ENCODE measurements at regions not wholly inside any gene's neighbourhood (a gene's known extent, or its start where the extent isn't known, plus 50 kb on each side); places are given as distances from the start of the nearest gene placed in this dataset.

DNA sequence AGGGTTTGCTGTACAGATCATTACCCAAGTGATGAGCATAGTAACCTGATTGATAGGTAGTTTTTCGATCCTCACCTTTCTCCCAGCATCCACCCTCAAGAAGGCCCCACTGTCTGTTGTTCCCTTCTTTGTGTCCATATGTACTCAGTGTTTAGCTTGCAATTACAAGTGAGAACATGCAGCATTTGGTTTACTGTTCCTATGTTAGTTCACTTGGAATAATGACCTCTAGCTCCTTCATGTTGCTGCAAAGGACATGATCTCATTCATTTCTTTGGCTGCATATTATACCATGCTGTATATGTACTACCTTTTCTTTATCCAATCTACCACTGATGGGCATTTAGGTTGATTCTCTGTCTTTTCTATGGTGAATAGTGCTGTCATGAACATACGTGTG, 181.6 kb upstream of the FOXG1 start:
- WGBS, 2 donors, result 59 to 72% methylated on average over 2 of the region's 2 CpGs
- ATAC-seq, result no peak
- DNase-seq, result no peak
- H3K27ac ChIP-seq, result no peak overlapping the region
- TF ChIP-seq, protein P1, sequence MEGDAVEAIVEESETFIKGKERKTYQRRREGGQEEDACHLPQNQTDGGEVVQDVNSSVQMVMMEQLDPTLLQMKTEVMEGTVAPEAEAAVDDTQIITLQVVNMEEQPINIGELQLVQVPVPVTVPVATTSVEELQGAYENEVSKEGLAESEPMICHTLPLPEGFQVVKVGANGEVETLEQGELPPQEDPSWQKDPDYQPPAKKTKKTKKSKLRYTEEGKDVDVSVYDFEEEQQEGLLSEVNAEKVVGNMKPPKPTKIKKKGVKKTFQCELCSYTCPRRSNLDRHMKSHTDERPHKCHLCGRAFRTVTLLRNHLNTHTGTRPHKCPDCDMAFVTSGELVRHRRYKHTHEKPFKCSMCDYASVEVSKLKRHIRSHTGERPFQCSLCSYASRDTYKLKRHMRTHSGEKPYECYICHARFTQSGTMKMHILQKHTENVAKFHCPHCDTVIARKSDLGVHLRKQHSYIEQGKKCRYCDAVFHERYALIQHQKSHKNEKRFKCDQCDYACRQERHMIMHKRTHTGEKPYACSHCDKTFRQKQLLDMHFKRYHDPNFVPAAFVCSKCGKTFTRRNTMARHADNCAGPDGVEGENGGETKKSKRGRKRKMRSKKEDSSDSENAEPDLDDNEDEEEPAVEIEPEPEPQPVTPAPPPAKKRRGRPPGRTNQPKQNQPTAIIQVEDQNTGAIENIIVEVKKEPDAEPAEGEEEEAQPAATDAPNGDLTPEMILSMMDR (IDR thresholded peaks at IDR 0.05), result no peak
- H3K4me3 ChIP-seq, result no peak overlapping the region
- H3K36me3 ChIP-seq, result no peaks in the 10 kb centered on the region
- no peaks in the 10 kb centered on the region for H3K27me3 ChIP-seq
- H3K4me1 ChIP-seq, result no peaks in the 10 kb centered on the region
- peaks cover 0 to 6% (median 0%) of the 10 kb centered on the region in 11 donors for H3K9me3 ChIP-seq
- intact Hi-C loops (cut with DNase I), result no loop called here

DNA sequence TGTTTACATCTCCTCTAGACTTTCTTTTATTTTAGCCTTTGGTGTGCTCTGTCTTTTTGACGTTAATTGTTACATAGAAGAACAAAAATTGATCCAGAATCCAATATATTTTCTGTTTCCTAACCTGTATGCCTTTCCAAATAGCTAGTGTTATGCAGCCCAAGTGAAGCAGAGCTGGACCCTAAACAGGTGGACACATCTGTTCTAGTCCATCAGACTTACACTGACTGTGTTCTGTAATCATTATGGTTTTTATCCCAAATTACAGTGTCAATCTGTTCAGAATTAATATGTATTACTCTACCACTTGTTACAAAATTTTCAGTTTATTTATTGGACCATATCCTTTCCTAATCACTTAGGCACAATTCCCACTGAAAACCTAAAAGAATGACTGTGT, 176.8 kb upstream of the FOXG1 start:
- no peaks in the 10 kb centered on the region for H3K36me3 ChIP-seq
- H3K27me3 ChIP-seq, result no peaks in the 10 kb centered on the region
- no peak overlapping the region for H3K27ac ChIP-seq
- H3K4me3 ChIP-seq, result no peak overlapping the region
- WGBS, 2 donors, result 51 to 59% methylated on average over 1 of the region's 1 CpG
- DNase-seq, result no peak
- no peak for ATAC-seq
- H3K9me3 ChIP-seq, result peaks cover 0 to 6% (median 0%) of the 10 kb centered on the region in 11 donors
- TF ChIP-seq, protein P1 (IDR thresholded peaks at IDR 0.05), result no peak
- intact Hi-C loops (cut with DNase I), result no loop called here
- no peaks in the 10 kb centered on the region for H3K4me1 ChIP-seq

DNA sequence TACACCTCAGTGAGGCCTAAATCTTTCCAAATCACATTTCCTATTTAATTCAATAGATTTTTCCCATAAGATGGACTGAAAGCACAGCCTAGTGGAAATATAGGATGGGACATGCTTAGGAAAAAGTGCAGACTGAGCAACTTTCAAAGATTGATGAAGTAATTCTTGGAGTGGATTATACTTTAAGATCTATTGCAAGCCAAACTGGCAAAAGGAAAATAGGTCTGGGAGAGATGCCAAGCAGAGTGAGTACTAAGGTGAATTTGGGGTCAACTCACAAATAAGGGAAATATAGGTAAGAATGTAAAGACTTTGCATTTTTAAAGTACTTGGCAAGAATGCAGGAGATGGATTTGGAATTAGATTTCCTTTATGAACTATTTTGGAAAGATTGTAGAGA, 170.2 kb upstream of the FOXG1 start:
- DNase-seq, result no peak
- no peak for ATAC-seq
- H3K27ac ChIP-seq, result no peak overlapping the region
- H3K27me3 ChIP-seq, result no peaks in the 10 kb centered on the region
- H3K9me3 ChIP-seq, result no peaks in the 10 kb centered on the region
- H3K4me1 ChIP-seq, result no peaks in the 10 kb centered on the region
- TF ChIP-seq, protein P1 (IDR thresholded peaks at IDR 0.05), result no peak
- intact Hi-C loops (cut with DNase I), result no loop called here
- no peak overlapping the region for H3K4me3 ChIP-seq
- no peaks in the 10 kb centered on the region for H3K36me3 ChIP-seq

DNA sequence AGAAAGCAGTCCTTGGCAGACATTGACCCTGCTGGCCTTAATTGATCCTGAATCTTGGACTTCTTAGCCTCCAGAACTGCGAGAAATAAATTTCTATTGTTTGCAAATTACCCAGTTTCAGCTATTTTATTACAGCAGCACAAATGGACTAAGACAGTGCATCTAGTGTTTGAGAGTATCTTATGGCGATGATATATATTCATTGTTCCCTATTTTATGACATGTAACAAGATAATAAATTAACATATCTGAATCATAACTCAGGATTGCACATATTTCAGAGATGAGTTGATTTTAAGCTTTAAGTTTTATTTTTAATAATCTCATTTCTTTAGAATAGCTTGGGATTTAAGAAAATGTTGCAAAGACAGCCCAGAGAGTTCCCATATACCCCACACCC, 167.4 kb upstream of the FOXG1 start:
- DNase-seq (no peak), ATAC-seq (no peak)
- Histone ChIP-seq H3K4me3 (no peak overlapping the region), H3K9me3 (no peaks in the 10 kb centered on the region), H3K36me3 (no peaks in the 10 kb centered on the region), H3K4me1 (no peaks in the 10 kb centered on the region), H3K27me3 (no peaks in the 10 kb centered on the region), H3K27ac (no peak overlapping the region)
- TF ChIP-seq, protein P1 (IDR thresholded peaks at IDR 0.05), result no peak
- intact Hi-C loops (cut with DNase I), result no loop called here
- WGBS, 2 donors, result 58 to 64% methylated on average over 2 of the region's 2 CpGs

DNA sequence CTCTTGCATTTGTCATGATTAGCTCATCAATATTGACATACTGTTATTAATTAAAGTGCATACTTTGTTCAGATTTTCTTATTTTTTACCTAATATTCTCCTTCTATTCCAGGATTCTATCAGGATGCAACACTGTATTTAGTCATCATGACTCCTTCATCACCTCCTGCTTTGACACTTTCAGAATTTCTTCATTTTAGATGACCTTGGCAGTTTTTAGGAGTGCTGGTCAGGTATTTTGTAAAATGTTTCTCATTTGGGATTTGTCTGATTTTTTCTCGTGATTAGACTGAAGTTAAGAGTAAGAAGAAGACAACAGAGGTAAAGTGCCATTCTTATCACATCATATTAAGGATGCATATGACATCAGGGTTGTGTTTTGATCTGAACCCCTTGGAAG, 167.0 kb upstream of the FOXG1 start:
- TF ChIP-seq, protein P1 (IDR thresholded peaks at IDR 0.05), result no peak
- ATAC-seq, result no peak
- DNase-seq, result no peak
- intact Hi-C loops (cut with DNase I), result no loop called here
- Histone ChIP-seq H3K27ac (no peak overlapping the region), H3K4me3 (no peak overlapping the region), H3K4me1 (no peaks in the 10 kb centered on the region), H3K36me3 (no peaks in the 10 kb centered on the region), H3K27me3 (no peaks in the 10 kb centered on the region), H3K9me3 (no peaks in the 10 kb centered on the region)
- 26 to 51% methylated on average over 1 of the region's 1 CpG for WGBS, 2 donors

All from heart right ventricle (tissue), 16 donors.